Panc1 (cell line): ENCODE measurements at regions not wholly inside any gene's neighbourhood (a gene's known extent, or its start where the extent isn't known, plus 50 kb on each side); places are given as distances from the start of the nearest gene placed in this dataset.

Source experiments
- SIN3A ChIP-seq: IDR thresholded peaks from 2 replicates; pipeline ENCODE4 v1.6.1; 2012; ENCODE audit warnings: low read depth, mild to moderate bottlenecking, low read length, moderate library complexity, borderline replicate concordance; ENCODE audit not compliant: insufficient read depth
- TF ChIP-seq, protein P1 (sequence below): fragments of 450-650 bp; IDR thresholded peaks from 2 replicates; pipeline ENCODE4 v1.5.1; 2017; ENCODE audit warnings: mild to moderate bottlenecking

DNA sequence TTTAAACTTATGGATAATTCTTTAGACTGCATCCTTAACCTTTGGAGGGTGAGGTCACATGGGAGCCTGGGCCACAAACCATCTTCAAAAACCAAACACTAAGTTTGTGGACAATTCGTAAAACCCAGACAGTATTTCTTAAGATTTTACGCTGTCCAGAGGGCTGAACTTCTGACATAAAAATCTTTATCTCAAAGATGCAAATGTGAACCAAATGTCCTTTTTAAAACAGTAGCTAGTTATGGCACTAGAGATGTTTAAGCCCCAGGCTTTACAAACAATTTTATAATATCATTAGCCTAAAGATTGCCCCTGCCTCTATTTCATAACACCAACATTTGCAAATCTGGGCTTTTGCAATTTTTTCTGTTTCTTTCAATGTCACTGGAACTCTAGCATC lies 287.2 kb downstream of the SATB1 start:
- TF ChIP-seq, protein P1, sequence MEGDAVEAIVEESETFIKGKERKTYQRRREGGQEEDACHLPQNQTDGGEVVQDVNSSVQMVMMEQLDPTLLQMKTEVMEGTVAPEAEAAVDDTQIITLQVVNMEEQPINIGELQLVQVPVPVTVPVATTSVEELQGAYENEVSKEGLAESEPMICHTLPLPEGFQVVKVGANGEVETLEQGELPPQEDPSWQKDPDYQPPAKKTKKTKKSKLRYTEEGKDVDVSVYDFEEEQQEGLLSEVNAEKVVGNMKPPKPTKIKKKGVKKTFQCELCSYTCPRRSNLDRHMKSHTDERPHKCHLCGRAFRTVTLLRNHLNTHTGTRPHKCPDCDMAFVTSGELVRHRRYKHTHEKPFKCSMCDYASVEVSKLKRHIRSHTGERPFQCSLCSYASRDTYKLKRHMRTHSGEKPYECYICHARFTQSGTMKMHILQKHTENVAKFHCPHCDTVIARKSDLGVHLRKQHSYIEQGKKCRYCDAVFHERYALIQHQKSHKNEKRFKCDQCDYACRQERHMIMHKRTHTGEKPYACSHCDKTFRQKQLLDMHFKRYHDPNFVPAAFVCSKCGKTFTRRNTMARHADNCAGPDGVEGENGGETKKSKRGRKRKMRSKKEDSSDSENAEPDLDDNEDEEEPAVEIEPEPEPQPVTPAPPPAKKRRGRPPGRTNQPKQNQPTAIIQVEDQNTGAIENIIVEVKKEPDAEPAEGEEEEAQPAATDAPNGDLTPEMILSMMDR, result no peak
- TF ChIP-seq SIN3A, result no peak
